Stimulated activated CD4-positive, alpha-beta T cell treated with anti-CD3 and anti-CD28 coated beads, Interleukin-12 subunit alpha, Interleukin-12 subunit beta, amount 100 ng/mL, for 4 hours (primary cell): ENCODE measurements at regions not wholly inside any gene's neighbourhood (a gene's known extent, or its start where the extent isn't known, plus 50 kb on each side); places are given as distances from the start of the nearest gene placed in this dataset.
"Not testable (repeated sequence)": the region's sequence is repeated elsewhere in the genome, so short reads cannot be mapped to it uniquely, and the experiment has no call there.

Experiments used
- DNase-seq: peaks from one replicate; pipeline ENCODE4 v3.0.0-alpha.2; 2020

DNA sequence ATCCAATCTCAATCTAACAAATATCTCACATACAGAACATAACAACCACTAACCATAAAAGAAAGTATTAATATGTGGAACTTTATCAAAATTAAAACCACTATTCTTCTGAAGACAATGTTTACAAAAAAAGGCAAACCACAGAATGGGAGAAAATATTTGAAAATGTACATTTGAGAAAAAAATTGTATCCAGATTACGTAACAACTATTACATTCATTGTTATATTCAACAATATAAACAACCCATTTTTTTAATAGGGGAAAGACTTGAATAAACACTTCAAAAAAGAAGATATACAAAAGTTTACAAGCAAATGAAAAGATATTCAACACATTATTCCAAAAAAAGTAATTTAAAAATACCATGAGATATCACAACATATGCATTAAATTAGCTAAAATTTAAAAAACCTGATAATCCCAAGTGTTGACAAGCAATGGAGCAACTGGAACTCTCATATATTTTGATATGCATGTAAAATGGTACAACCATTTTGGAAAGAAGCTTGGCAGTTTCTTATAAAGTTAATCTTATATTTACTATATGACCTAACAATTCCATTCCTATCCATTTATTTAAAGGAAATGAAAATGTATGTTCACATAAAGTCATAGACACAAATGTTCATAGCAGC, 124.3 kb upstream of the CDYL start:
- DNase-seq = no peak

DNA sequence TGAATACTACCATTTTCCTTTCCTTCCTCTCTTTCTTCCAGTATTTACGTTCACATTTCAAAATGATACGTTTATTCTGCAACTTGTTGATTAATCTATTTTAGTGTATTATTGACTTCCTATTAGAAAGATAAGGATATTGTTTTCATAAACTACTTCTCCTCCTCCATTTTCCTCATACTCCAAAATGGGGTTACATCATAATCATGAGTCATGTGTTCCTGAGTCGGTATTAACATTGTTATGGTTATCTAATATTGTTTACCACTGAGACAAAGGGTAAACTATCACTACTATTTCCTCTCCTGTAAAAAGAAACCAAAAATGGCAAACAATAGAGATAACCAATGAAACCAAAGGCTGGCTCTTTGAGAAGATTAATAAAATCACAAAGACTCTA, 126.5 kb upstream of the CDYL start:
- DNase-seq = no peak

GRCh38 chr6:4647414-4648365, 128.5 kb upstream of the CDYL start:
- peak; percentile 2 for DNase-seq

GRCh38 chr6:4645713-4646360, 130.4 kb upstream of the CDYL start:
- DNase-seq = no peak

GRCh38 chr6:4644996-4645395, 131.2 kb upstream of the CDYL start:
- DNase-seq = no peak

DNA sequence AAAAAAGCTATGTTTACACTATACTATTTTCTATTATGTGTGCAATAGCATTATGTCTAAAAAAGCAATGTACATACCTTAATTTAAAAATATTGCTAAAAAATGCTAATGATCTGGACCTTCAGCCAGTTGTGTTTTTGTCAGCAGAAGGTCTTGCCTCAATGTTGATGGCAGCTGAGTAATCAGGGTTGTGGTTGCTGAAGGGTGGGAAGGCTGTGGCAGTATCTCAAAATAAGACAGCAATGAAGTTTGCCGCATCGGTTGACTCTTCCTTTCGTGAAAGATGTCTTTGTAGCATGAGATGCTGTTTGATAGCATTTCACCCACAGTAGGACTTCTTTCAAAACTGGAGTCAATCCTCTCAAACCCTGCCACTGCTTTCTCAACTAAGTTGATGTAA, 134.7 kb upstream of the CDYL start:
- no peak for DNase-seq

GRCh38 chr6:4640139-4640538, 136.1 kb upstream of the CDYL start:
- DNase-seq = no peak

DNA sequence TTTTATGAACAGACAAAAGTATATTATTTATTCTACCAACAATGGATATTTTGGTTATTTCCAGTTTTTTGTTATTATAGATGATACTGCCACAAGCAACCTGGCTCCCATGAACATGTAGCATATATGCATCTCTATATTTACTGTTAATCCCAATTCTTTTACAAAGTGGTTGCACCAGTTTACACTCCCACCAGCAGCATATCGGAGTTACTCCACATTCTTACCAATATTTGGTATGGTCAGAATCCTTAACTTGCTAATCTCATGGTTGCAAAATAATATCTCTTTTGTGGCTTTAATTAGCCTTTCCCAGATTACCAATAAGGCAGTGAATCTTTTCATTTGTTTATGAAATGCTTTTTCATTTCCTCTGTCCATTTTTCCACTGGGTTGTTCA, 137.6 kb upstream of the CDYL start:
- no peak for DNase-seq

- no peak for DNase-seq
Observed at GRCh38 chr6:4637691-4638433, 138.3 kb upstream of the CDYL start.

GRCh38 chr6:4636881-4637224, 139.4 kb upstream of the CDYL start:
- no peak for DNase-seq

DNA sequence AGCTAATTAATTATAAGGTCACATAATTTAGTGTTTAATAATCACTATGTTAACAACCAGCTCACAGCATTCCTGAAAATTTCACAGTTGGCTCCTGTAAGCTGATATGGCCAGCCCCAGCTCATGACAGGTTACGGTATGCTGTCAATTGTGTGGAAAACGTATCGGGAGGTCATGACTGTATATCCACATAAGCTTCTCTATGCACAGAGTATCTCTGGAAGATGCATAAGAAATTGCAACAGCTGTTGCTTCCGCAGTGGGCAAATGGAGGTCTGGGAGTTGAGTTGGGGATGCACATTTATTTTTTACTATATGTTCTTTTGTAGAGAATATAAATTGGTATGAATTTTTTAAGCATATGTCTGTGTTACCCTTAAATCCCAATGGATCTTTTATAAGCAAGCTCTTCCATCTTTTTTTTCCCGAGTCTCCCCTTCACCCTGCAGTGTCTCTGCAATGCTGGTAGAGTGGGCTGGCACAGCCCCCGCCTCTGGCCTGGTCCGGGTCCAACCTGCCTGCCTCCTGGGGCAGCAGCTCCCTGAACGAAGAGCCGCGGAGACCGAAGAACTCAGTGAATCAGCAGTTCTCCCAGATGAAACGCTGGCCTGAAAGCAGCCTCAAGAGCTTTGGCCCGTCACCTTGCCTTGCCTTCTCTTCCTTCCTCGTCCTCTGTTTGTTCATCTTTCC, 139.9 kb upstream of the CDYL start:
- DNase-seq = no peak

DNA sequence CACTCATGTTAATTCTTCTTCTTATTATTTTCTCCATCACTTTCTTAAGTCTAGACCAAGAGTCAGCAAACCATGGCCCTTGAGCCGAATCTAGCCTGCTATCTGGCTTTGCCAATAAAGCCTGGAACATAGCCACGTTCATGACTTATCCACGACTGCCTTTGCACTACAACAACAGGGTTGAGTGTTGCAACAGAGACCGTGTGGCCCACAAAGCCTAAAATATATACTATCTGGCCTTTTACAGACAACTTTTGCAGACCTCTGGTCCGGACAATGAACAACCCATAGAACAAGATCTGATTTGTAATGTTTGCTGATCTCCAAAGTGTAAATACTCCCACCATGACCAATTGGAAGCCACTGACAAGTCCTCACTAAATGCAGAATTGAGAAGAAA, 140.5 kb upstream of the CDYL start:
- DNase-seq = no peak

DNA sequence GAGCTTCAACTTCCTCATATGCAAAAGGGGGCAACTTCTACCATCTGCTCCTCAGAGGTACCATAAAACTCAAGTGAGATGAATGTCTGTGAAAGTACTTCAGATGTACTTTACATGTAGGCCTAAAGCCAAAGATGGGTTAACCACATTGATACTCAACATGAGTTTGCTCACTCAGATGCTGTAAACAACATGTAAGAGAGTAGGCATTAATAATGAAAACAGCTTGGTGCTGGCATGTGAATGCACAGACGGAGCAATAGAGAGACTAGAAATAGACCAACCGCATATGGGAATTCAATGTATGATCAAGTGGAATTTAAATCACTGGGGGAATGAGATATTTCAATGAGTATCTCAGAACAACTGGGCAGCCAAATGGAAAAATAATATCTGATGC, 143.8 kb upstream of the CDYL start:
- DNase-seq = no peak

GRCh38 chr6:4629789-4630188, 146.4 kb upstream of the CDYL start:
- not testable (repeated sequence) for DNase-seq

GRCh38 chr6:4625557-4625956, 150.6 kb upstream of the CDYL start:
- DNase-seq = no peak

GRCh38 chr6:4624726-4625125, 151.5 kb upstream of the CDYL start:
- no peak for DNase-seq

- no peak for DNase-seq
Observed at GRCh38 chr6:4620284-4621151, 155.7 kb upstream of the CDYL start.

- no peak for DNase-seq
Observed at GRCh38 chr6:4616311-4616710, 159.9 kb upstream of the CDYL start.

DNA sequence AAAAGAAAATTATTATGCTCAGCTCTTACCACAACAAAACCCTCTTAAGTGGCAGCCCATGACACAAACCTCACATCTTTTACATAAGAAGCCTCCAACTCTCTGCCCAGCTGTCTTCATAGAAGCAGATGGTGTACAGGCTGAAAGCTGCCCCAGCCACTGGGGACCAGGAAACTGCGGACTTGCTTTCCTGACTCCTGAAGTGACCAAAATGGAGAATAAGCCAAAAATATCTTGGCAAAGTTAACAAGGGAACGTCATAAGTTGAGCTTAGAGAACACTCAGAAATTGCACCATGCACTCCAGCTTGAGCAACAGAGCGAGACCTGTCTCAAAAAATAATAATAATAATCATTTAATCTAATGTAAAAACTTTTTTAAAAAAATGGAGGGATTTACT, 160.3 kb upstream of the CDYL start:
- DNase-seq = no peak

DNA sequence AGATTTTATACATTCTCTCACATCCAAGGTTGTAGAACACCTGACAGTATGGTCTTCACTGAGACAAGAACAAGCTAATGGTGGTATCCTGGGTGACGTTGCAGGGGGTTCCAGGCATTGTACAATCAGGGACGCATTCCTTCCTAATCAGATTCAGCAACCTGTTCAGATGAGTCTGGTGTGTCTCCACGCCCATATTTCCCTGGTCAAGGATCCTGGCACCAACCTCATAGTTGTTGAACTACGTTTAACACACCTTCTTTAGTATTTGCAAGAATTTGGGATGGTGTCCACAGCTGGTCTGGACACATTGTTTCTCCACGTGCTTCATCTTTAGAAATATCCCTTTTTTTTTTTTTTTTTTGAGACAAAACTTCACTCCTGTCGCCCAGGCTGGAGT, 161.0 kb upstream of the CDYL start:
- no peak for DNase-seq

DNA sequence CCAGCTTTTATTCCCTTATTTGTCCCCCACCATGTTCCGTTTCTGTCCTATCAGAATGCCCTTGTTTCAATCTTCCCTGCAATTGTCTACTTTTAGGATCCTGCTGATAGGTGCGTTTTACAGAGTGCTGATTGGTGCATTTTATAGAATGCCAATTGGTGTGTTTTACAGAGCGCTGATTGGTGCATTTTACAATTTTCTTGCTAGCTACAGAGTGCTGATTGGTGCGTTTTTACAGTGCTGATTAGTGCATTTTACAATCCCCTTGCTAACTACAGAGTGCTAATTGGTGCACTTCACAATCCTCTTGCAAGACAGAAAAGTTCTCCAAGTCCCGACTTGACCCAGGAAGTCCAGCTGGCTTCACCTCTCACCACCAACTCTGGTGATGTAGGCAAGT, 161.6 kb upstream of the CDYL start:
- no peak for DNase-seq

GRCh38 chr6:4613795-4614194, 162.4 kb upstream of the CDYL start:
- no peak for DNase-seq
